Mesothelial cell of epicardium (in vitro differentiated cells): ENCODE measurements at regions not wholly inside any gene's neighbourhood (a gene's known extent, or its start where the extent isn't known, plus 50 kb on each side); places are given as distances from the start of the nearest gene placed in this dataset.

Experiments used
- DNase-seq, 2 experiments: peaks; one replicate each; pipeline ENCODE4 v3.0.0; 2021; ENCODE audit warnings: low spot score in 2 of 2; ENCODE audit not compliant: unreplicated experiment in 2 of 2
- H3K27ac Mint-ChIP-seq: 2 replicates; pipeline ENCODE4 v1.8.0; 2021; ENCODE audit warnings: mixed read lengths
- H3K27me3 Mint-ChIP-seq: 2 replicates; pipeline ENCODE4 v1.8.0; 2021; ENCODE audit warnings: low read depth, mixed read lengths
- H3K36me3 Mint-ChIP-seq: 2 replicates; pipeline ENCODE4 v1.8.0; 2021; ENCODE audit warnings: mixed read lengths
- H3K4me1 Mint-ChIP-seq: 2 replicates; pipeline ENCODE4 v1.8.0; 2021; ENCODE audit warnings: mixed read lengths
- H3K4me3 Mint-ChIP-seq: 2 replicates; pipeline ENCODE4 v1.8.0; 2021; ENCODE audit warnings: mild to moderate bottlenecking, moderate library complexity, mixed read lengths
- H3K9me3 Mint-ChIP-seq: 2 replicates; pipeline ENCODE4 v1.8.0; 2021; ENCODE audit warnings: mixed read lengths
- TF ChIP-seq, protein P1 (sequence below): fragments of 200-600 bp; sonication (generic); IDR thresholded peaks from one replicate; pipeline ENCODE4 v1.5.0; 2021; ENCODE audit warnings: antibody characterized with exemption; ENCODE audit not compliant: unreplicated experiment

DNA sequence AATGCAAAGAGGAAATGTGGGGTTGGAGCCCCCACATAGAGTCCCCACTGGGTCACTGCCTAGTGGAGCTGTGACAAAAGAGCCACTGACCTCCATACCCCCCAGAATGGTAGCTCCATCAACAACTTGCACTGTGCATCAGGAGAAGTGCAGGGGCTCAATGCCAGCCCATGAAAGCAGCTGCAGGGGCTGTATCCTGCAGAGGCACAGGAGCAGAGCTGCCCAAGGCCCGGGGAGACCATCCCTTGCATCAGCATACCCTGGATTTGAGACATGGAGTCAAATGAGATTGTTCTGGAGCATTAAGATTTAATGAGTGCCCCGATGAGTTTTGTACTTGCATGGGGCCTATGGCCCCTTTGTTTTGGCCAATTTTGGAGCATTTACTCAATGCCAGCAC, 1023.6 kb downstream of the VRK1 start:
- TF ChIP-seq, protein P1, sequence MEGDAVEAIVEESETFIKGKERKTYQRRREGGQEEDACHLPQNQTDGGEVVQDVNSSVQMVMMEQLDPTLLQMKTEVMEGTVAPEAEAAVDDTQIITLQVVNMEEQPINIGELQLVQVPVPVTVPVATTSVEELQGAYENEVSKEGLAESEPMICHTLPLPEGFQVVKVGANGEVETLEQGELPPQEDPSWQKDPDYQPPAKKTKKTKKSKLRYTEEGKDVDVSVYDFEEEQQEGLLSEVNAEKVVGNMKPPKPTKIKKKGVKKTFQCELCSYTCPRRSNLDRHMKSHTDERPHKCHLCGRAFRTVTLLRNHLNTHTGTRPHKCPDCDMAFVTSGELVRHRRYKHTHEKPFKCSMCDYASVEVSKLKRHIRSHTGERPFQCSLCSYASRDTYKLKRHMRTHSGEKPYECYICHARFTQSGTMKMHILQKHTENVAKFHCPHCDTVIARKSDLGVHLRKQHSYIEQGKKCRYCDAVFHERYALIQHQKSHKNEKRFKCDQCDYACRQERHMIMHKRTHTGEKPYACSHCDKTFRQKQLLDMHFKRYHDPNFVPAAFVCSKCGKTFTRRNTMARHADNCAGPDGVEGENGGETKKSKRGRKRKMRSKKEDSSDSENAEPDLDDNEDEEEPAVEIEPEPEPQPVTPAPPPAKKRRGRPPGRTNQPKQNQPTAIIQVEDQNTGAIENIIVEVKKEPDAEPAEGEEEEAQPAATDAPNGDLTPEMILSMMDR, result no peak
- Mint-ChIP-seq H3K4me1 (no peaks in the 10 kb centered on the region), H3K27me3 (peaks cover 8% of the 10 kb centered on the region), H3K27ac (no peak overlapping the region), H3K9me3 (peaks cover 20% of the 10 kb centered on the region), H3K36me3 (no peaks in the 10 kb centered on the region), H3K4me3 (no peak overlapping the region)
- DNase-seq, result no peak

DNA sequence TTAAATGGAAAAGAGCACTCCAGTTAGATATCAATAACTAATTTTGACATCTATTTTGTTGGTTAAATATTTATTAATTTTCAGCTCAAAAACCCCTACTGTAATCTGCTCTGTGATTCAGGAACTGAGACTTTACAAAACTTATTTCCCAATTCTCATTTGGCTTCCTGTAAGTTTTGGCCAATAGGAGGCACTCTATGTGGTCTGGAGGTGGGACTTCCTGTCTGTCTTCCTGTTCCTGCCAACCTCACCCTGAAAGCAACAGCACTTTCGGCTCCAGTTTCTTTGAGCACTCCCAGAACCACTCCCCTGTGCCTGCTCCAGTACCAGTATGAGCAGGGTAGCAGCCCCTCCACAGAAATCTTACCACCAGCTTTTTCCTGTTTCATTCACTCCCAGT, 1027.0 kb downstream of the VRK1 start:
- Mint-ChIP-seq H3K9me3 (peaks cover 12% of the 10 kb centered on the region), H3K4me3 (no peak overlapping the region), H3K27ac (no peak overlapping the region), H3K36me3 (no peaks in the 10 kb centered on the region), H3K27me3 (peaks cover 15% of the 10 kb centered on the region), H3K4me1 (no peaks in the 10 kb centered on the region)
- TF ChIP-seq, protein P1, result no peak
- no peak for DNase-seq

DNA sequence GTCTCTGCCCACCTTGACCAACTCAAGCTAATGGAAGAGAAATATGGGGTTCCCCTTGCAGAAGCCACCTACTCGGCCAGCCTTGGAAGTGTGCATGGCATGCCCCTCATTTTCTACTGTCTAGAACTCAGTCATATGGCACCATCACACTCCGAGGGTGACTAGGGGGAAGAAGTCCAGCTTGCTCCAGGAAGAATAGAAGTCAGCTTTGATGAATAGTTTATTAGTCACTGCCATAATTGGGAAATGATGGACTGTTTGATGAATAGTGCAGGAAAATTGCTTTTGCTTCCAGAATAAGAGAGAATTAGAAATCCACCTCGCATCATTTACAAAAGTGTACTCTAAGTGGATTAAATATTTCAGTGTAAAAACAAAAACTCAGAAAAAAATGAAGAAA, 1030.6 kb downstream of the VRK1 start:
- no peak for DNase-seq
- Mint-ChIP-seq H3K4me1 (no peaks in the 10 kb centered on the region), H3K27ac (no peak overlapping the region), H3K4me3 (no peak overlapping the region), H3K27me3 (peaks cover 24% of the 10 kb centered on the region), H3K36me3 (no peaks in the 10 kb centered on the region), H3K9me3 (peaks cover 12% of the 10 kb centered on the region)
- TF ChIP-seq, protein P1, result no peak

DNA sequence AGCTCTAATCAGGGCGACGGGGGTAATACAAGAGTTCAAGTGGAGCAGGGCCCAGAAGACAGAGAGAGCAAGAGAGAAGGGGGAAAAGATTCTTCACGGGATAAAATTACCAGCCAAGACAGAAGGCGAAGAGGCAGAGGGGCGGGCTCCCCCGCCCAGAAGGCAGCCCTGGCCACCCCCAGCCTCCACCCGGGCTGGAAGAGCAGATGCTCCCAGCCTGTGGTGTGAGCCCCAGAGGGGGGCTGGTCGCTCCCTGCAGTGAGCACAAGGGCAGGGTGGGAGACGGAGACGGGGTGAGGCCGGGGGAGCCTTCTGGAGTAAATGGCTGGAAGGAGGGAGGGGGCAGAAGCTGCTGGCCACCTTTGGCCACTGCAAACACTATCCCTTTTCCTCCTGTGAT, 1035.6 kb downstream of the VRK1 start:
- DNase-seq, result no peak
- TF ChIP-seq, protein P1, result no peak
- H3K9me3 Mint-ChIP-seq, result no peaks in the 10 kb centered on the region
- H3K27ac Mint-ChIP-seq, result no peak overlapping the region
- H3K4me3 Mint-ChIP-seq, result no peak overlapping the region
- H3K27me3 Mint-ChIP-seq, result peaks cover 28% of the 10 kb centered on the region
- H3K4me1 Mint-ChIP-seq, result no peaks in the 10 kb centered on the region
- H3K36me3 Mint-ChIP-seq, result no peaks in the 10 kb centered on the region

DNA sequence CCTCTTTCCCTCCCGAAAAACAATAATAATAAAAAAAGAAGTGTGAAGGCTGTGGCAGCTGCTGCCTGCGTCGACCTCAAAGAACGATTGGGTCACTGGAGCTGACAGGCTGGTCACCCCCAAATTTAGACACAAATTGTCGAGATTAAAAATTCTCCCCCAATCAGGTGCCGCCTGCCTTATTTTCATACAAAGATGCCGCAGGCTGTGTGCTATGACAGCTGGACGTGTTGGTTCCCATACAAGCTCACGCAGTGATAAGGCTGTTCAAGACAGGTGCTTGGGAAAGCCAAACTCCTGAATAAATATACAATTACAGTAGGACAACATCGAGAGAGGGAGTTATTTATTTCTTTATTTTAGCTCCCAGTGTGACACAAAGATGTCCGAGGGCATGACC, 1041.8 kb downstream of the VRK1 start:
- Mint-ChIP-seq H3K4me3 (no peak overlapping the region), H3K4me1 (no peaks in the 10 kb centered on the region), H3K27me3 (peaks cover 51% of the 10 kb centered on the region), H3K27ac (no peak overlapping the region), H3K9me3 (no peaks in the 10 kb centered on the region), H3K36me3 (no peaks in the 10 kb centered on the region)
- TF ChIP-seq, protein P1, result no peak
- no peak for DNase-seq

DNA sequence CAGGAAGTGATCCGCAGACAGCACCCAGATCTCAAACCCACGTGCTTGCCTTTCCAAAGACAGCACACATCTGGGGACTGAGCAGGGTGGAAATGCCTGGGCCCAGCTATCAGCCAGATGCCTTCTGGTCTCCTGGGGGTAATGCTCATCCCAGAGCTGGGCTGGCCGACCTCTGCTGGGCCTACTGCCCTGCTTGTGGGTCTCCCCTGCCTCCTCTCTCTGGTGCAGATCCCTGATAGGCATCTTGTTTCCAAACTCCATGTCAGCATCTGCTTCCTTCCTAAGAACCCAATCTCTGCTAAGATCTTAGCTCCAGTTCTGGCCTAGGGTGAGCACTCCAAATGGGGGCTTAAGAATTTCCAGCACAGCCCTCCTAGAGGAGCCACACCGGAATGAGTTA, 1043.0 kb downstream of the VRK1 start:
- TF ChIP-seq, protein P1, result no peak
- peaks cover 49% of the 10 kb centered on the region for H3K27me3 Mint-ChIP-seq
- H3K4me3 Mint-ChIP-seq, result no peak overlapping the region
- no peaks in the 10 kb centered on the region for H3K36me3 Mint-ChIP-seq
- DNase-seq, result no peak
- H3K9me3 Mint-ChIP-seq, result no peaks in the 10 kb centered on the region
- H3K4me1 Mint-ChIP-seq, result no peaks in the 10 kb centered on the region
- no peak overlapping the region for H3K27ac Mint-ChIP-seq
